ENCODE measurements at regions not wholly inside any gene's neighbourhood (a gene's known extent, or its start where the extent isn't known, plus 50 kb on each side); places are given as distances from the start of the nearest gene placed in this dataset.

DNA sequence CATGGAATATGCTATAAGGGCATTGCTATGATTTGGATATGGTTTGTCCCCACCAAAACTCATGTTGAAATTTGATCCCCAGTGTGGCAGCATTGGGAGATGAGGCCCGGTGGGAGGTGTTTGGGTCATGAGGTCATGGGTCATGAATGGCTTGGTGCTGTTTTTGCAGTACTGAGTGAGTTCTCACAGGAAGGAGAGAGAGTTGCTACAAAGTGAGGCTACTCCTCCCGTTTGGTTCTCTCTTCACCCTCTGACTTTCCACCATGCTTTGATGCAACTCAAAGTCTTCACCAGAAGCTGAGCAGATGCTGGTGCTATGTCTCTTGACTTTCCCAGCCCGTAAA, 388.1 kb upstream of the TMPO start:
- TF ChIP-seq EZH2 (IDR thresholded peaks at IDR 0.05; ENCODE audit: borderline replicate concordance, insufficient read depth, low read length, poor library complexity, severe bottlenecking) (no peak), POLR2AphosphoS5 (IDR thresholded peaks at IDR 0.05) (no peak)
- TF ChIP-seq, protein P1, sequence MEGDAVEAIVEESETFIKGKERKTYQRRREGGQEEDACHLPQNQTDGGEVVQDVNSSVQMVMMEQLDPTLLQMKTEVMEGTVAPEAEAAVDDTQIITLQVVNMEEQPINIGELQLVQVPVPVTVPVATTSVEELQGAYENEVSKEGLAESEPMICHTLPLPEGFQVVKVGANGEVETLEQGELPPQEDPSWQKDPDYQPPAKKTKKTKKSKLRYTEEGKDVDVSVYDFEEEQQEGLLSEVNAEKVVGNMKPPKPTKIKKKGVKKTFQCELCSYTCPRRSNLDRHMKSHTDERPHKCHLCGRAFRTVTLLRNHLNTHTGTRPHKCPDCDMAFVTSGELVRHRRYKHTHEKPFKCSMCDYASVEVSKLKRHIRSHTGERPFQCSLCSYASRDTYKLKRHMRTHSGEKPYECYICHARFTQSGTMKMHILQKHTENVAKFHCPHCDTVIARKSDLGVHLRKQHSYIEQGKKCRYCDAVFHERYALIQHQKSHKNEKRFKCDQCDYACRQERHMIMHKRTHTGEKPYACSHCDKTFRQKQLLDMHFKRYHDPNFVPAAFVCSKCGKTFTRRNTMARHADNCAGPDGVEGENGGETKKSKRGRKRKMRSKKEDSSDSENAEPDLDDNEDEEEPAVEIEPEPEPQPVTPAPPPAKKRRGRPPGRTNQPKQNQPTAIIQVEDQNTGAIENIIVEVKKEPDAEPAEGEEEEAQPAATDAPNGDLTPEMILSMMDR (IDR thresholded peaks at IDR 0.05; ENCODE audit: poor library complexity, severe bottlenecking): no peak

All from neural cell (in vitro differentiated cells).